Left lung (tissue), 4 donors: ENCODE measurements at regions not wholly inside any gene's neighbourhood (a gene's known extent, or its start where the extent isn't known, plus 50 kb on each side); places are given as distances from the start of the nearest gene placed in this dataset.
A peak's percentile ranks its signal among the peaks of the same experiment; 100 is the strongest.

Experiments
- ATAC-seq: fragments of 200-7000 bp; cut with Tn5 transposase; one replicate; pipeline ENCODE4 v1.9.1; 2020; ENCODE audit warnings: moderate library complexity
- DNase-seq, 4 donors: peaks; one replicate each; pipeline ENCODE4 v3.0.0-alpha.2; 2013 to 2020
- H3K27ac ChIP-seq, 2 donors: fragments of 200-600 bp; sonication (generic) in 1 of 2; one replicate each; pipeline versions ENCODE4 v1.5.0 to v1.8.0; 2020 to 2021
- H3K27me3 ChIP-seq, 2 donors: fragments of 200-600 bp; sonication (generic) in 1 of 2; one replicate each; pipeline versions ENCODE4 v1.5.0 to v1.8.0; 2020 to 2021
- H3K36me3 ChIP-seq, 2 donors: fragments of 200-600 bp; sonication (generic) in 1 of 2; one replicate each; pipeline versions ENCODE4 v1.5.0 to v1.8.0; 2020 to 2021
- H3K4me1 ChIP-seq, 2 donors: fragments of 200-600 bp; one replicate each; pipeline ENCODE4 v1.8.0; 2021
- H3K4me3 ChIP-seq, 2 donors: fragments of 200-600 bp; sonication (generic) in 1 of 2; one replicate each; pipeline versions ENCODE4 v1.5.0 to v1.8.0; 2020 to 2021; ENCODE audit warnings: mild to moderate bottlenecking in 1 of 2
- H3K9me3 ChIP-seq, 2 donors: fragments of 200-600 bp; sonication (generic) in 1 of 2; one replicate each; pipeline versions ENCODE4 v1.5.0 to v1.8.0; 2020 to 2021
- CTCF ChIP-seq, 2 donors: fragments of 200-600 bp; sonication (generic) in 1 of 2; IDR thresholded peaks; one replicate each; pipeline versions ENCODE4 v1.5.0 to v1.8.0; 2021; ENCODE audit warnings: antibody characterized with exemption in 2 of 2
- intact Hi-C, 2 donors: fragments of 100-400 bp; cut with DNase I; formaldehyde crosslinking; loops; one replicate each; pipeline versions ENCODE4 v1.11.2 to v1.14.2; 2022
- donor health status: DM: no; HTN: yes; CAD: no.
- donor health status: DM: no; HTN: no; CAD: no.

- H3K27me3 ChIP-seq: no peaks in the 10 kb centered on the region
- H3K36me3 ChIP-seq: no peaks in the 10 kb centered on the region
- H3K4me1 ChIP-seq: no peaks in the 10 kb centered on the region
- H3K27ac ChIP-seq: no peak overlapping the region
- ATAC-seq (no peak), DNase-seq (no peak)
- no peaks in the 10 kb centered on the region for H3K9me3 ChIP-seq
- H3K4me3 ChIP-seq: no peak overlapping the region
- no peak for TF ChIP-seq CTCF (IDR thresholded peaks at IDR 0.05)
- intact Hi-C loops: no loop called here
These were observed 74.8 kb downstream of the KRTAP19-8 start for GRCh38 chr21:30963502-30963901.

GRCh38 chr21:30962013-30962412 is 76.3 kb downstream of the KRTAP19-8 start:
- ATAC-seq (no peak), DNase-seq (no peak)
- Histone ChIP-seq H3K27ac (no peak overlapping the region), H3K27me3 (no peaks in the 10 kb centered on the region), H3K4me3 (no peak overlapping the region), H3K36me3 (no peaks in the 10 kb centered on the region), H3K4me1 (no peaks in the 10 kb centered on the region), H3K9me3 (no peaks in the 10 kb centered on the region)
- no peak for TF ChIP-seq CTCF (IDR thresholded peaks at IDR 0.05)
- intact Hi-C loops: no loop called here

GRCh38 chr21:30958741-30959140 is 77.4 kb upstream of the KRTAP11-1 start:
- H3K27me3 ChIP-seq: no peaks in the 10 kb centered on the region
- peak in 2 of 4 donors; percentile 73 to 84 for DNase-seq
- intact Hi-C loops: no loop called here
- no peaks in the 10 kb centered on the region for H3K36me3 ChIP-seq
- H3K4me3 ChIP-seq: no peak overlapping the region
- H3K4me1 ChIP-seq: no peaks in the 10 kb centered on the region
- no peak overlapping the region for H3K27ac ChIP-seq
- TF ChIP-seq CTCF (IDR thresholded peaks at IDR 0.05): no peak
- no peaks in the 10 kb centered on the region for H3K9me3 ChIP-seq
- ATAC-seq: peak; percentile 45

- no peaks in the 10 kb centered on the region for H3K4me1 ChIP-seq
- H3K36me3 ChIP-seq: no peaks in the 10 kb centered on the region
- intact Hi-C loops: no loop called here
- no peaks in the 10 kb centered on the region for H3K27me3 ChIP-seq
- no peak overlapping the region for H3K27ac ChIP-seq
- no peak for TF ChIP-seq CTCF (IDR thresholded peaks at IDR 0.05)
- no peak overlapping the region for H3K4me3 ChIP-seq
- ATAC-seq (no peak), DNase-seq (no peak)
- H3K9me3 ChIP-seq: no peaks in the 10 kb centered on the region
These were observed 75.6 kb upstream of the KRTAP11-1 start for GRCh38 chr21:30957010-30957409.

- H3K36me3 ChIP-seq: no peaks in the 10 kb centered on the region
- H3K4me3 ChIP-seq: no peak overlapping the region
- no peaks in the 10 kb centered on the region for H3K4me1 ChIP-seq
- H3K9me3 ChIP-seq: no peaks in the 10 kb centered on the region
- no peaks in the 10 kb centered on the region for H3K27me3 ChIP-seq
- ATAC-seq (no peak), DNase-seq (no peak)
- intact Hi-C loops: no loop called here
- no peak overlapping the region for H3K27ac ChIP-seq
- no peak for TF ChIP-seq CTCF (IDR thresholded peaks at IDR 0.05)
These were observed 72.2 kb upstream of the KRTAP11-1 start for GRCh38 chr21:30953605-30954004.
